ENCODE measurements at regions not wholly inside any gene's neighbourhood (a gene's known extent, or its start where the extent isn't known, plus 50 kb on each side); places are given as distances from the start of the nearest gene placed in this dataset.

DNA sequence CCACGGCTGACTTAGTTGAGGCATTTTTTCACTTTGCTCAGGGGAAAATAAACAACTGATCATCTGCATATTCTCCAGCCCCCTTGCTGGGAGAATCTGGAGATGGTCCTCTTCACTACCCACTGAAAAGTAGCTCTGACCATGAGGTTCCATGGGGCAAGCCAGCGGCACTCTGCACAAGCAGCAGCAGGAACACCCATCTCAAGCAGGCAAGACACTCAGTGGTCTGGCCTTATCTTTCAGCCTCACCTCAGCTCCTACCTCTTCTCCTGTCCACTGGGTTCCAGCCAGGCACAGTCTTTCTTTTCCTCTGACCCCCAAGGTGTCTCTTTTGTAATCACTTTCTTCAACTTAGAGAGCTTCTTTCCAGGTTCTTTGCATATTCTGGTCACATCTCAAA lies 280.8 kb upstream of the GRIA1 start (continued):
- no peak for TF ChIP-seq SP2 (IDR thresholded peaks at IDR 0.05; ENCODE audit: low read length)
- TF ChIP-seq FOSL1 (IDR thresholded peaks at IDR 0.05; ENCODE audit: insufficient read depth, low read depth, low read length): no peak
- TF ChIP-seq RBBP5 (IDR thresholded peaks at IDR 0.05; ENCODE audit: borderline replicate concordance, low read depth, low read length): no peak
- TF ChIP-seq EP300 (IDR thresholded peaks at IDR 0.05; ENCODE audit: borderline replicate concordance in 1 of 2, low read depth in 2 of 2, low read length in 2 of 2): no peak
- TF ChIP-seq TAF1 (IDR thresholded peaks at IDR 0.05; ENCODE audit: low read depth, low read length): no peak
- no peak for TF ChIP-seq YY1 (IDR thresholded peaks at IDR 0.05; ENCODE audit: low read depth, low read length)
